Keratinocyte (primary cell): ENCODE measurements at regions not wholly inside any gene's neighbourhood (a gene's known extent, or its start where the extent isn't known, plus 50 kb on each side); places are given as distances from the start of the nearest gene placed in this dataset.

Experiments
- CTCF ChIP-seq, 3 experiments: IDR thresholded peaks in 1 of 3; conservative IDR thresholded peaks in 1 of 3; optimal IDR thresholded peaks in 1 of 3; 2 replicates in 2 of 3; 3 replicates in 1 of 3; pipeline versions ENCODE3 to v1.5.1; 2011; ENCODE audit warnings: low read length in 3 of 3, mild to moderate bottlenecking in 3 of 3, moderate library complexity in 2 of 3, control low read depth in 1 of 3, inconsistent platforms in 1 of 3; ENCODE audit not compliant: insufficient read depth in 2 of 3; ENCODE audit errors: extremely low read depth in 1 of 3
- EZH2 ChIP-seq: IDR thresholded peaks from one replicate; pipeline ENCODE4 v1.6.1; 2012; ENCODE audit warnings: inconsistent platforms, mild to moderate bottlenecking, low read length, moderate library complexity

DNA sequence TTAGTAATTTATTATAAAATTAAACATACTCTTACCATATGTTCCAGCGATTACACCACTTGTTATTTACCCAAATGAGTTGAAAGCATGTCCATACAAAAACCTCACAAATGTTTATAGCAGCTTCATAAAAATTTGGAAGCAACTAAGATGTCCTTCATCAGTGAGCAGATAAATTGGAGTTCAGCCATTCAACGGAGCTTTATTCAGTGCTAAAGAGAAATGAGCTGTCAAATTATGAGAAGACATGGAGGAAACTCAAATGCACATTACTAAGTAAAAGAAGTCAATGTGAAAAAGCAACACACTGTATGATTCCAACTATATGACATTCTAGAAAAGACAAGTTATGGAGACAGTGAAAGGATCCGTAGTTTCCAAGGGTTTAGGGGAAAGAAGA lies 606.7 kb upstream of the TMPRSS15 start:
- no peak for TF ChIP-seq CTCF (optimal IDR thresholded peaks at IDR 0.05 in 1 of 3, IDR thresholded peaks at IDR 0.05 in 1 of 3, conservative IDR thresholded peaks at IDR 0.05 in 1 of 3; ENCODE audit: extremely low read depth in 1 of 3, insufficient read depth in 2 of 3, low read length in 3 of 3)
- no peak for TF ChIP-seq EZH2
